CD8-positive, alpha-beta memory T cell (primary cell): ENCODE measurements at regions not wholly inside any gene's neighbourhood (a gene's known extent, or its start where the extent isn't known, plus 50 kb on each side); places are given as distances from the start of the nearest gene placed in this dataset.
"Not testable (repeated sequence)": the region's sequence is repeated elsewhere in the genome, so short reads cannot be mapped to it uniquely, and the experiment has no call there.

Experiments
- CTCF ChIA-PET: fragments of 350-600 bp; sonication (Branson Sonifier 250); formaldehyde crosslinking; loops from one replicate; lab custom pipeline; 2021; ENCODE audit warnings: antibody characterized with exemption; lab: Charles Lee
- POLR2A ChIA-PET: fragments of 350-600 bp; sonication (Branson Sonifier 250); formaldehyde crosslinking; loops from one replicate; lab custom pipeline; 2021; ENCODE audit warnings: antibody characterized with exemption; lab: Charles Lee
- DNase-seq, 5 donors: peaks; one replicate each; pipeline versions ENCODE4 v3.0.0 to v3.0.0-alpha.2; 2020 to 2022; ENCODE audit warnings: mixed read lengths in 1 of 5
- H3K27ac ChIP-seq: one replicate; pipeline ENCODE4 v1.7.0; 2013; ENCODE audit warnings: low read depth, mild to moderate bottlenecking, low read length, moderate library complexity
- H3K27me3 ChIP-seq: 2 replicates; pipeline ENCODE4 v1.7.0; 2013; ENCODE audit warnings: low read length, mild to moderate bottlenecking; ENCODE audit not compliant: insufficient read depth, poor library complexity, severe bottlenecking
- H3K36me3 ChIP-seq: 2 replicates; pipeline ENCODE4 v1.7.0; 2013; ENCODE audit warnings: mild to moderate bottlenecking, low read length, moderate library complexity; ENCODE audit not compliant: insufficient read depth
- H3K4me1 ChIP-seq: 2 replicates; pipeline ENCODE4 v1.7.0; 2013; ENCODE audit warnings: mild to moderate bottlenecking, low read length, moderate library complexity; ENCODE audit not compliant: insufficient read depth
- H3K4me3 ChIP-seq: 2 replicates; pipeline ENCODE4 v1.7.0; 2013; ENCODE audit warnings: mild to moderate bottlenecking, low read length
- H3K9me3 ChIP-seq: 2 replicates; pipeline ENCODE4 v1.7.0; 2013; ENCODE audit warnings: mild to moderate bottlenecking, low read length
- H3K27ac Mint-ChIP-seq, 8 donors: one replicate each; pipeline ENCODE4 v1.8.0; 2020 to 2021; ENCODE audit warnings: mixed read lengths in 8 of 8, mild to moderate bottlenecking in 6 of 8, inconsistent platforms in 3 of 8, moderate library complexity in 3 of 8
- H3K27me3 Mint-ChIP-seq, 2 donors: one replicate each; pipeline ENCODE4 v1.8.0; 2020 to 2021; ENCODE audit warnings: mixed read lengths in 2 of 2, mild to moderate bottlenecking in 1 of 2, moderate library complexity in 1 of 2
- H3K36me3 Mint-ChIP-seq, 3 donors: one replicate each; pipeline ENCODE4 v1.8.0; 2020 to 2021; ENCODE audit warnings: mixed read lengths in 3 of 3, inconsistent platforms in 1 of 3, mild to moderate bottlenecking in 1 of 3
- H3K4me1 Mint-ChIP-seq, 3 donors: one replicate each; pipeline ENCODE4 v1.8.0; 2020 to 2021; ENCODE audit warnings: mixed read lengths in 3 of 3, inconsistent platforms in 1 of 3, mild to moderate bottlenecking in 1 of 3
- H3K4me3 Mint-ChIP-seq, 7 donors: one replicate each; pipeline ENCODE4 v1.8.0; 2020 to 2021; ENCODE audit warnings: mixed read lengths in 7 of 7, mild to moderate bottlenecking in 6 of 7, moderate library complexity in 4 of 7, inconsistent platforms in 2 of 7
- H3K9me3 Mint-ChIP-seq, 5 donors: one replicate each; pipeline ENCODE4 v1.8.0; 2020 to 2022; ENCODE audit warnings: mixed read lengths in 5 of 5, mild to moderate bottlenecking in 3 of 5, moderate library complexity in 2 of 5, inconsistent platforms in 1 of 5

DNA sequence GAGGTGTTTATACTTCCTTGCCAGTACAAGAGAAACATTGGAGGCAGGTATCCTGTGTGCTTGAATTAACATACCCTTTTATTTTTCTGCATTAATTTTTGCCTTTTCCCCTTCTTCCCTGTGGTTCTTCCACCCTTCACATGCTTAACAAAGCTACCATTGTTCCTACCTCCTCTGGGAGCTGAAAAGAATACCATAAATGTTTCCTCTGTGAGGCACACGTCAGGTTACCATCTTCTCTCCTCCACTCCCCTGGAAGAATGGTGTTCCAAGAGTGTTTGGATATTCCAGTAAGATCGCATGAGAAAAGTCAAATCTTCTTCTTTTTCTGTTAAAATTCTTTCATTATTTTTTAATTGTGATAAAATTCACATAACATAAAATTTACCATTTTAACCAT lies 74.6 kb upstream of the MARK1 start:
- Mint-ChIP-seq H3K27me3 (peaks cover 7 to 22% of the 10 kb centered on the region in 2 donors), H3K9me3 (peaks cover 0 to 2% (median 0%) of the 10 kb centered on the region in 5 donors), H3K4me3 (no peak overlapping the region), H3K27ac (no peak overlapping the region), H3K4me1 (no peaks in the 10 kb centered on the region), H3K36me3 (no peaks in the 10 kb centered on the region)
- ChIA-PET POLR2A (no interaction called here), CTCF (no interaction called here)
- no peaks in the 10 kb centered on the region for H3K4me1 ChIP-seq
- H3K4me3 ChIP-seq = no peak overlapping the region
- H3K27me3 ChIP-seq = no peaks in the 10 kb centered on the region
- H3K36me3 ChIP-seq = no peaks in the 10 kb centered on the region
- H3K27ac ChIP-seq = no peak overlapping the region
- no peak for DNase-seq
- no peaks in the 10 kb centered on the region for H3K9me3 ChIP-seq

DNA sequence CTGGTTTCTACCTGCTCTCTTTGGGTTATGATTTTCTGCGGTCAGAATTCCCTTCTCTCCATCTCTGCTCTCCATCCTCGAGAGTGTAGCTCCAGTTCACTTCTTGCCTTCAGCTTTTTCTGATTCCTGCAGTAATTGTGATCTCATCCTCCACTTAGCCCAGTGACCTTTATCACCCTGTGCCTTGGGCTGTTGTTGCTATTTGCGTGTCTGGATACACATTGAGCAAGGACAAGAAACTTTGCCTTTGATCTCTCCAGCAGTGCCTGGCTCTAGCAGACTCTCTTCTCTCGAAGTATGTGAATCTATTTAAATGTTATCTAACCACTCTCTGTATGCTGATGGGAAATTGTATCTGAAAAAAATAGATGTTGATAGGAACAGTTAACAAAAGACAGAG lies 76.4 kb upstream of the MARK1 start:
- peaks cover 7 to 26% of the 10 kb centered on the region in 2 donors for H3K27me3 Mint-ChIP-seq
- H3K27ac ChIP-seq = no peak overlapping the region
- no peak for DNase-seq
- no peaks in the 10 kb centered on the region for H3K4me1 Mint-ChIP-seq
- no peaks in the 10 kb centered on the region for H3K36me3 Mint-ChIP-seq
- H3K36me3 ChIP-seq = no peaks in the 10 kb centered on the region
- no peaks in the 10 kb centered on the region for H3K9me3 ChIP-seq
- ChIA-PET POLR2A (no interaction called here), CTCF (no interaction called here)
- no peaks in the 10 kb centered on the region for H3K27me3 ChIP-seq
- no peaks in the 10 kb centered on the region for H3K4me1 ChIP-seq
- no peak overlapping the region for H3K4me3 Mint-ChIP-seq
- H3K9me3 Mint-ChIP-seq = peaks cover 0 to 2% (median 0%) of the 10 kb centered on the region in 5 donors
- H3K4me3 ChIP-seq = no peak overlapping the region
- peak overlapping the region in 1 of 8 donors; percentile 15 for H3K27ac Mint-ChIP-seq

DNA sequence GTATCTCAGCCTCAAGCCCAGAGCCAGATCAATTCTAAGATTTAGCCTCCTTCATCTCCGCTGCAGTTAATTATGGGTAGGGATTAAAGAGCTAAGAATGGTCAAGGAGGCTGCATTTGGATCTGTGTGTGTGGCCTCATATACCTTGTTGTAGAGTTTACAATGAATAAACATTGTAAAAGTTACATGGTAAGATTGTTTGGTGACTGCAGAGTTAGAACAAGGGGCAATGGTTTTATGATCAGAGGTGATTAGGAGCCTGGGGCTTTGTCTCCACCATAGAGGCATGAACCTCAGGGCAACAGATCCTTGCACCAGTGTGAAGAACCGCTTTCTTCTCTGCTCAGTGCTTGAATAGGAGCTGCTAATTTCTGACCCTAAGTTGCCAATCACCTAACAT lies 77.0 kb upstream of the MARK1 start:
- Histone ChIP-seq H3K4me3 (no peak overlapping the region), H3K9me3 (no peaks in the 10 kb centered on the region), H3K27me3 (no peaks in the 10 kb centered on the region), H3K27ac (no peak overlapping the region), H3K4me1 (no peaks in the 10 kb centered on the region), H3K36me3 (no peaks in the 10 kb centered on the region)
- peaks cover 0 to 3% (median 0%) of the 10 kb centered on the region in 5 donors for H3K9me3 Mint-ChIP-seq
- no peaks in the 10 kb centered on the region for H3K4me1 Mint-ChIP-seq
- H3K36me3 Mint-ChIP-seq = no peaks in the 10 kb centered on the region
- H3K4me3 Mint-ChIP-seq = no peak overlapping the region
- ChIA-PET POLR2A (no interaction called here), CTCF (no interaction called here)
- DNase-seq = no peak
- H3K27ac Mint-ChIP-seq = no peak overlapping the region
- H3K27me3 Mint-ChIP-seq = peaks cover 8 to 24% of the 10 kb centered on the region in 2 donors

DNA sequence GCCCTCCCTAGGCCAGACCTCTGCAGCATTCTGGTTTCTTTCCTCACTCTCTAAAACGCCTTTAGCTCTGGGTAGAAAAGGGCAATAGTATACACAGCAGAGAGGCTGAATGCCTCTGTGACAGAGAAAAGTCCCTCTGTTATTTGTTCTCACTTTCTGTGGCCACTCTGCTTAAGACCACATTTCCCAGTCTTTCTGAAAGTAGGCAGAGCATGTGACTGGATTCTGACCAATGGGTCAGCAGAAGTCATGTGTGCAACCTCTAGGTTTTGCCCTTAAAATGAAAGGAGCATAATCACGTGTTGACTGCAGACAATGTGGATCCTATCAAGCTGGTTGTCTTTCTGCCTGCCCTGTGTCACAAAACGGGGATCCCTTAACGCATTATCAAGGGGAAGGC lies 79.7 kb upstream of the MARK1 start:
- no peak overlapping the region for H3K4me3 Mint-ChIP-seq
- peaks cover 0 to 7% (median 2%) of the 10 kb centered on the region in 5 donors for H3K9me3 Mint-ChIP-seq
- ChIA-PET CTCF (no interaction called here), POLR2A (no interaction called here)
- no peaks in the 10 kb centered on the region for H3K27me3 ChIP-seq
- no peak overlapping the region for H3K4me3 ChIP-seq
- H3K4me1 ChIP-seq = no peaks in the 10 kb centered on the region
- H3K4me1 Mint-ChIP-seq = no peaks in the 10 kb centered on the region
- H3K27ac ChIP-seq = no peak overlapping the region
- no peak overlapping the region for H3K27ac Mint-ChIP-seq
- H3K36me3 ChIP-seq = no peaks in the 10 kb centered on the region
- no peaks in the 10 kb centered on the region for H3K9me3 ChIP-seq
- H3K27me3 Mint-ChIP-seq = peaks cover 2 to 15% of the 10 kb centered on the region in 2 donors
- H3K36me3 Mint-ChIP-seq = no peaks in the 10 kb centered on the region
- DNase-seq = no peak

DNA sequence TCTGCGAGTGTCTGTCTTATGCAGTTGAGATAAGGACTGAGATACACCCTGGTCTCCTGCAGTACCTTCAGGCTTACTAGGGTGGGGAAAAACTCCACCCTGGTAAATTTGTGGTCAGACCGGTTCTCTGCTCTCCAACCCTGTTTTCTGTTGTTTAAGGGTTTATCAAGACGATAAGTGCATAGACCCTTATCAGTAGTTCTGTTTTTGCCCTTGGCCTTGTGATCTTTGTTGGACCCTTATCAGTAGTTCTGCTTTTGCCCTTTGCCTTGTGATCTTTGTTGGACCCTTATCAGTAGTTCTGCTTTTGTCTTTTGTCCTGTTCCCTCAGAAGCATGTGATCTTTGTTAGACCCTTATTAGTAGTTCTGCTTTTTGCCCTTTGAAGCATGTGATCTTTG lies 83.3 kb upstream of the MARK1 start:
- H3K27ac ChIP-seq, CTCF ChIA-PET, H3K27ac Mint-ChIP-seq, POLR2A ChIA-PET, H3K4me1 ChIP-seq, H3K4me3 Mint-ChIP-seq, H3K36me3 Mint-ChIP-seq, H3K9me3 ChIP-seq, H3K9me3 Mint-ChIP-seq, H3K27me3 ChIP-seq, H3K36me3 ChIP-seq, H3K4me1 Mint-ChIP-seq, H3K4me3 ChIP-seq, DNase-seq: not testable (repeated sequence)
- H3K27me3 Mint-ChIP-seq = peaks cover 8 to 16% of the 10 kb centered on the region in 2 donors

DNA sequence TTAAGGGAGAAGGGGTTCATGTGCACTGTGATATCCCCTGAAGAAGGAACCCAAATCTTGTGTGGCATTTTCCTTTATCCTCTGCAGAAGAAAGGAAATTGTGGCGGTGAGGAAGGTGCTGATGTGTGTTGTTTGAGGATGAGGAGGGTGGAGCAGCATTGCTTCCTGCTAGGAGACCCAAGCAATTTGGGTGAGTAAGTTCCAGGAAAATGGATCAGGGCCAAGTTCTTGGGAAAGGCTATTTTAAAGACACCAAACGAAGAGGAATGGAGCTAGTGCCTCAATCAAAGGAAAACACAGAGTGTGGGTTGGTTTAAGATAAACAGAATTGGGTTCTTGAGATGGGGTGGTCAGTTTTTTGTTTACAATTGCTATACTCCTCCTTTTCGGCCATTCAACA lies 86.7 kb upstream of the MARK1 start:
- Histone ChIP-seq H3K9me3 (no peaks in the 10 kb centered on the region), H3K27ac (no peak overlapping the region), H3K4me1 (no peaks in the 10 kb centered on the region), H3K4me3 (no peak overlapping the region), H3K27me3 (no peaks in the 10 kb centered on the region), H3K36me3 (no peaks in the 10 kb centered on the region)
- Mint-ChIP-seq H3K36me3 (no peaks in the 10 kb centered on the region), H3K27ac (no peak overlapping the region), H3K4me3 (no peak overlapping the region), H3K9me3 (peaks cover 0 to 5% (median 2%) of the 10 kb centered on the region in 5 donors), H3K27me3 (peaks cover 6 to 7% of the 10 kb centered on the region in 2 donors), H3K4me1 (no peaks in the 10 kb centered on the region)
- CTCF ChIA-PET = no interaction called here
- POLR2A ChIA-PET = no interaction called here
- no peak for DNase-seq

DNA sequence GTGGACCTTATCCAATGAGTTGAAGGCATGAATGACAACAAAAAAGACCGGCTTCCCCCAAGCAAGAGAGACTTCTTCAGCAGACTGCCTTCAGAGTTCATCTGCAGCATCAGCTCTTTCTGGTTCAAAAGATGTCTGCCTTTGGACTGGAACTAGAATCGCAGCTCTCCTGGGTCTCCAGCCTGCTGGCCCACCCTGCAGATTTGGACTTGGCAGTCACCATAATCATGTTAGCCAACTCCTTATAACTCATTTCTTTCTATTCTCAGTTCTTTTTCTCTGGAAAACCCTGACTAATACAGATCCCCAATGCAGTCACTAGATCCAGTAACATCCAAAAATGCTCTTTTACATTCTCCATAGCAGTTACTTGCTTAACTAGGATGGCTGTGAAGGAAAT lies 89.2 kb upstream of the MARK1 start:
- DNase-seq = no peak
- no peak overlapping the region for H3K27ac Mint-ChIP-seq
- ChIA-PET CTCF (no interaction called here), POLR2A (no interaction called here)
- no peaks in the 10 kb centered on the region for H3K9me3 ChIP-seq
- no peak overlapping the region for H3K4me3 Mint-ChIP-seq
- peaks cover 6 to 14% of the 10 kb centered on the region in 2 donors for H3K27me3 Mint-ChIP-seq
- no peaks in the 10 kb centered on the region for H3K4me1 ChIP-seq
- no peak overlapping the region for H3K27ac ChIP-seq
- H3K27me3 ChIP-seq = no peaks in the 10 kb centered on the region
- peaks cover 0 to 2% (median 0%) of the 10 kb centered on the region in 5 donors for H3K9me3 Mint-ChIP-seq
- no peaks in the 10 kb centered on the region for H3K36me3 ChIP-seq
- no peaks in the 10 kb centered on the region for H3K36me3 Mint-ChIP-seq
- no peaks in the 10 kb centered on the region for H3K4me1 Mint-ChIP-seq
- H3K4me3 ChIP-seq = no peak overlapping the region

DNA sequence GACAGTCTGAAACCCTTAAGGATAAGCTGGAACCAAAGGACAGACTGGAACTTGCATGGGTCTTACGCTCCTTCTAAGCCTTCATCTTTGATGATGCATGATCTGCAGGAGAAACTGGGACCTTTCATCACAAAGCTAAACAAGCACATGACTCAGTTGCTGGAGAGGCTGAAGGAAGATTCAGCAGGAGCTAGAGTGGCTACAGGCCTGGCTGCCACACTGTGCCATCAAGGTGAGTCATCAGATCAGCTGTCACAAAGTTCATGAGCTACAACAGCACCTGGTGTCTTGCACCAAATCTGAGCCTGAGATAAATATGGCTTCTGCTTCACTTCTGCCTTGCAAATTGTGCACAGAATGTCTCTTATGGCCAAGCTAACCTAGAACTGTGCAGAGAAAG lies 95.5 kb upstream of the MARK1 start:
- Mint-ChIP-seq H3K9me3 (no peaks in the 10 kb centered on the region), H3K4me1 (no peaks in the 10 kb centered on the region), H3K36me3 (no peaks in the 10 kb centered on the region), H3K27me3 (peaks cover 6 to 27% of the 10 kb centered on the region in 2 donors), H3K27ac (no peak overlapping the region), H3K4me3 (no peak overlapping the region)
- ChIA-PET CTCF (no interaction called here), POLR2A (no interaction called here)
- H3K27me3 ChIP-seq = no peaks in the 10 kb centered on the region
- no peak for DNase-seq
- H3K4me3 ChIP-seq = no peak overlapping the region
- no peaks in the 10 kb centered on the region for H3K4me1 ChIP-seq
- no peaks in the 10 kb centered on the region for H3K36me3 ChIP-seq
- no peak overlapping the region for H3K27ac ChIP-seq
- no peaks in the 10 kb centered on the region for H3K9me3 ChIP-seq
